GM23248 (cell line): ENCODE measurements at regions not wholly inside any gene's neighbourhood (a gene's known extent, or its start where the extent isn't known, plus 50 kb on each side); places are given as distances from the start of the nearest gene placed in this dataset.

Experiments used
- EZH2 ChIP-seq: fragments of 200-600 bp; sonication (generic); IDR thresholded peaks from 2 replicates; pipeline ENCODE4 v1.6.1; 2018; ENCODE audit warnings: antibody characterized with exemption, mild to moderate bottlenecking; ENCODE audit not compliant: insufficient read depth, poor library complexity, severe bottlenecking
- EZH2phosphoT487 ChIP-seq: fragments of 200-600 bp; sonication (generic); IDR thresholded peaks from 2 replicates; pipeline ENCODE4 v1.6.1; 2018; ENCODE audit warnings: antibody characterized with exemption, moderate library complexity, mild to moderate bottlenecking, low read depth; ENCODE audit not compliant: insufficient read depth

GRCh38 chr7:19939746-19940145 lies 166.3 kb upstream of the TMEM196 start:
- TF ChIP-seq EZH2 (no peak), EZH2phosphoT487 (no peak)
